GM08714 (cell line): ENCODE measurements at regions not wholly inside any gene's neighbourhood (a gene's known extent, or its start where the extent isn't known, plus 50 kb on each side); places are given as distances from the start of the nearest gene placed in this dataset.
"Not testable (repeated sequence)": the region's sequence is repeated elsewhere in the genome, so short reads cannot be mapped to it uniquely, and the experiment has no call there.

Source experiments
- H3K4me3 ChIP-seq: fragments of 200-500 bp; sonication (Bioruptor generic); 2 replicates; pipeline ENCODE4 v1.5.1; 2014; ENCODE audit warnings: mild to moderate bottlenecking, low read length, inconsistent platforms

GRCh38 chr21:9011916-9012315 lies 1509.5 kb upstream of the TPTE start:
- H3K4me3 ChIP-seq = not testable (repeated sequence)

- not testable (repeated sequence) for H3K4me3 ChIP-seq
These were observed 1507.7 kb upstream of the TPTE start for GRCh38 chr21:9013502-9014242.

- not testable (repeated sequence) for H3K4me3 ChIP-seq
These were observed 1507.1 kb upstream of the TPTE start for GRCh38 chr21:9014243-9014734.

DNA sequence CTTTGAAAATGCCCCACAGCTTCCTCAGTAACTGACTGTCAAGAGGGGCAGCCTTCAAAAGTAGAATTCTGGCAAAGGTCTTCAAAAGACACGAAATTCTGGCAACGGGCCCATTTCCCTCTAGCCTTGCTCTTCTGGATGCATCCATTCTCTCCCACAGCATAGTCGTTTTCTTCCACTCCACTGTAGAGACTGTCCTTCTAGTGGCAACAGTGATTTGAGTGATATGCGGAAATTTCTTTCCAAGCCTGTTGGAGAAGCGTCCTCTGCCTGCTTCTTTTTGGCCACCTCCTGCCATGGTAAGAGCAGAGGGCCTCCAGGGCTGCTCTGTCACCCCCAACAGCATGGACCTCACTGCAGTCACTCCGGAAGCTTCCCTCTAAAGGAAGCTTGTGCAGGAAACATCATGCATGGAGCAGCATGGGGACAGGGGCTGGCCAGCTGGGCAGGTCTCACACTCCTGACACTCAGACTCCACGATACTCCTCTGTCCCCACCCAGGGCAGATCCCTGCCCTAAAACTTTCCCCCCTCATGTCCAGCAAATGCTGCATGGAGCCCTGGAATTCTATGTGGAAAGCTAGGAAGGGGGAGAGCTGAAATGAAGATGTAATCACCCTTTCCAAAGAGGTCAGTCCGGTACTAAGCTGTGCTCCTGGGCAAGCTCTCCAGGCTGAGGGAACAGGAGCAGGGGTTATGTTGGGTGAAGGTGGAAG lies 1505.7 kb upstream of the TPTE start:
- not testable (repeated sequence) for H3K4me3 ChIP-seq

DNA sequence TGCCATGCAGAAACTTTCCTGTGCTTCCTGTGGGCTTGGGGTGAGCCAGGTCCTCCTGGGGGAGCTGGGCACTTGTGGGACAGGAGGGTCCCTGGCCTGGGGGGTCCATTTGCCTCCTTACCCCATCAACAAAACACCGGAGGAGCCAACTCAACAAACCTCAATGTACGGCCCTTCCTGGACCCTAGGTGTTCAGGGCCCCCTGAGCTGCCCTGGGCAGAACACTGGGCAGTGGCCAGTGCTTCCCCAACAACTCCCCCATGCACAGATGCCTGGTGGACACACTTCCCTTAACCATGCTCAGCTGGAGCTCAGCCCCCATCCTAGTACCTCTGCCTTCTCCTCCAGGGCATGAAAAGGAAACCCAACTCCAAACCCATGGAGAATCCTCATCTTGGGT lies 1504.2 kb upstream of the TPTE start:
- not testable (repeated sequence) for H3K4me3 ChIP-seq

DNA sequence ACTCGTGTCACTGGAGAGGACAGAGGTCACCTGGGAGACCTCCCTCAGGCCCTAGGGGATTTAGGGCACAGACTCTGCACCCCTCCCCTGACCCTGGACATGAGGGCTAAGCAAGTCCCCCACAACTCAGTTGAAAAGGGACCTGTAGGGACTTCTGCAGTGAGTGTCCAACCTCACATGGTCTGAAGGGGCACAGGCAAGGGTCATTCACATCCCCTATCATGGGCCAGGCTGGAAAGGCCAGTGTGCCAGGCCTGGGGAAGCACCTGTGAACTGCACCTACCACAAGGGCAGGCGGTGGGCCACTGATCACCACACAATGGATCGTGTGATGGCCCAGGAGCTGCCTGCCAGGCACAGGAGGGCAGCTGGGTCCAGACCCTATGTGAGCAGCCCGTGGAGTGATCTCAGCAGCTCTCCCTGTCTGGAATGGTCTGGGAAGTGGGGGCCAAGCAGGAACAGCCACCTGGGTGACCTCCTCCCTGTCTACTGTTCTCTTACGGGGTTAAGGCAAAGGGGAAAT lies 1502.6 kb upstream of the TPTE start:
- not testable (repeated sequence) for H3K4me3 ChIP-seq

- H3K4me3 ChIP-seq = not testable (repeated sequence)
These were observed 1497.2 kb upstream of the TPTE start for GRCh38 chr21:9024006-9024767.

GRCh38 chr21:9026729-9027416 lies 1494.5 kb upstream of the TPTE start:
- not testable (repeated sequence) for H3K4me3 ChIP-seq

DNA sequence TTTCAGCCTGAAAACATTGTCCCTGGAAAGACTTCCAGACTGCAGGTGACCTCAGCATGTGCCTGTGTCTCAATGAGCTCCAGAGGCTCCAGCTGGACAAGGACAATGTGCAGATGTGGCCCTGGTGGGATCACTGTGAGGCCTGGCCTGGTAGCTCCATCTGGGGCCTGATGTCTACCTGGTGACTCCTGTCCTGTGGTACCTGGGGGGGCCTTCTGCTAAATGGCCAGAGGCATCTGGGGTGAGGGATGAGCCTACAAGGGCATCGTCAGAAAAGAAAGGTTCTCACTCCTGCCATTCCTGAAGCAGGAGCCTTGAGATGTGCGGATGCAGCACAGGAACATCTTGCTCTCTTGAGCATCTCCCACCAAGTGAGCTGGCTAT lies 1494.0 kb upstream of the TPTE start:
- H3K4me3 ChIP-seq = not testable (repeated sequence)

DNA sequence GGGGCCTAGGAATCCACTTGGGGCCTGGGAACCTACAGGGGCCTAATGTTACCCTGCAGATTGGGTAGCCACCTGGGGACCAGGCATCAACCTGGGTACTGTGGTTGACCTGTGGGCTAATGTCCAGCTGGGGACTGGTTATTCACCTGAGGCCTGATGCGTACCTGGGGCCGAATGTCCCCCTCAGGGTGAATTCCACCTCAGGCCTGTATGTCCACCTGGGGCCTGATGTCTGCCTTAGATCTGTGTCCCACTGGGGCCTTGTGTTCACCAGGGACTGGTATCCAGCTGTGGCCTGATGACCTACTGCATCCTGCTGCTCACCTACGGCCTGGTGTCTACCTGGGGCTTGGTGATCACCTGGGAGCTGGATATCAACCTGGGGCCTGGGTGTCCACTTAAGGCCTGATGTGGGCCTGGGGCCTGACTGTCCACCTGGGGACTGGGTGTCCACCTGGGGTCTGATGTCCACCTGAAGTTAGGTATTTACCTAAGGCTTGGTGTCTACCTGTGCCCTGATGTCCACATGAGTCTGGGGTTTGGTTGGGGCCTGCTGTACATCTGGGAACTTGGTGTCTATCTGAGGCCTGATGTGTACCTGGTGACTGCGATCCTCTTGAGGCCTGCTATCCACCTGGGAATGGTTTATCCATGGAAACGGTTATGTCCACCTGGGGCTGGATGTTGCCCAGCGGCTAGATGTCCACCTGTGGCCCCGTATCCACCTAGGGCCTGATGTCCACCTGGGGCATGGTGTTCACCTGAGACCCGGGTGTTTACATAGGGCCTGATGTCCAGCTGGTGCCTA lies 1492.6 kb upstream of the TPTE start:
- H3K4me3 ChIP-seq = not testable (repeated sequence)

DNA sequence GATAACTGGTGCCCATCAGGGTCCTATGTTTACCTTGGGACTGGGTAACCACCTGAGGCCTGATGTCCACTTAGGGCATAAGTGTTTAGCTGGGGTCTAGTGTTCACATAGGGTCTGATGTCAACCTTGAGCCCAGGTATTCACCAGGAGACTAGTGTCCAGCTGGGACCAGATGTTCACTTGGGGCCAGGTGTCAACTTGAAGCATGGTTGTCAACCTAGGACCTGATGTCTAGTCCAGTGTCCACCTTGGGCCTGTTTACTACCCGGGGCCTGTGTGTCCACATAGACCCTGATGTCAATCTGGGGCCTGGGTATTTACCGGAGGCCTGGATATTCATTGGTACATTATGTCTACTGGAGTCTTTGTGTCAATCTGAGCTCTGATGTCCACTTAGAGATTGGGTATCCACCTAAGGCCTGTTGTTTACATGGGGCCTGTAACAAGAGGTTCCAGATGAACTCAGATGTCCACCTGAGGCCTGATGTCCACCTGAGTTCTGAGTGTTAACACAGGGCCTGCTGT lies 1491.2 kb upstream of the TPTE start:
- H3K4me3 ChIP-seq = not testable (repeated sequence)

GRCh38 chr21:9031482-9032374 lies 1489.7 kb upstream of the TPTE start:
- not testable (repeated sequence) for H3K4me3 ChIP-seq

GRCh38 chr21:9032547-9032946 lies 1488.8 kb upstream of the TPTE start:
- not testable (repeated sequence) for H3K4me3 ChIP-seq

DNA sequence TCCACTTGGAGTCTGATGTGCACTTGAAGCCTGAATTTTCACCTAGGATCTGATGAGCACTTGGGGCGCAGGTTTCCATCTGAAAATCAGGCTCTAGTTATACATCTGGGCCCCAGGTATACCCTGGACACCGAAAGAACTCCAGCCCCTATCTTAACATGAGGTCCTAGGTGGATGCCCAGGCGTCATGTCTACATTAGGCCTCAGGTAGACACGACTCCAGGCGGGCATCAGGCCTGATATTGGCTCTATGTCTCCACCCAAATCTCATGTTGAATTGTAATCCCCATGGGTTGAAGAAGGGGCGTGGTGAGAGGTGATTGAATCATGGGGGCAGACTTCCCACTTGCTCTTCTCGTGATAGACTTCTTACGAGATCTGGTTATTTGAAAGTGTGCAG lies 1488.1 kb upstream of the TPTE start:
- not testable (repeated sequence) for H3K4me3 ChIP-seq

GRCh38 chr21:9034491-9035200 lies 1486.7 kb upstream of the TPTE start:
- H3K4me3 ChIP-seq = not testable (repeated sequence)

DNA sequence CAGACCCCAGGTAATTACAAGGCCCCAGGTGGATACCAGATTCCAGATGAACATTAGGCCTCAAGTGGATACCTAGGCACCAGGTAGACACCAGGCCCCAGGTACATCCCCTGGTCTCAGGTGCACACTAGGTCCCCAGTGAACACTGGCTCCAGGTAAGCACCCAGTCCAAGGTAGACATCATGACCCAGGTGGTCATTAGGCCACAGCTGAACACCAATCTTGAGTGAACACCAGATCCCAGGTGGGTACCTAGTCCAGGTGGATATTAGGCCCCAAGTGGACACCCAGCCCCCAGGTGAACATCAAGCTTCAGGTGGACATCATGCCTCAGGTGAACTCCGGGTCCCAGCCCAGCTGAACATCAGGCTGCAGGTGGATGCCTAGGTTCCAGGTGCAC lies 1486.2 kb upstream of the TPTE start:
- not testable (repeated sequence) for H3K4me3 ChIP-seq

- H3K4me3 ChIP-seq = not testable (repeated sequence)
These were observed 1485.4 kb upstream of the TPTE start for GRCh38 chr21:9035970-9036369.

DNA sequence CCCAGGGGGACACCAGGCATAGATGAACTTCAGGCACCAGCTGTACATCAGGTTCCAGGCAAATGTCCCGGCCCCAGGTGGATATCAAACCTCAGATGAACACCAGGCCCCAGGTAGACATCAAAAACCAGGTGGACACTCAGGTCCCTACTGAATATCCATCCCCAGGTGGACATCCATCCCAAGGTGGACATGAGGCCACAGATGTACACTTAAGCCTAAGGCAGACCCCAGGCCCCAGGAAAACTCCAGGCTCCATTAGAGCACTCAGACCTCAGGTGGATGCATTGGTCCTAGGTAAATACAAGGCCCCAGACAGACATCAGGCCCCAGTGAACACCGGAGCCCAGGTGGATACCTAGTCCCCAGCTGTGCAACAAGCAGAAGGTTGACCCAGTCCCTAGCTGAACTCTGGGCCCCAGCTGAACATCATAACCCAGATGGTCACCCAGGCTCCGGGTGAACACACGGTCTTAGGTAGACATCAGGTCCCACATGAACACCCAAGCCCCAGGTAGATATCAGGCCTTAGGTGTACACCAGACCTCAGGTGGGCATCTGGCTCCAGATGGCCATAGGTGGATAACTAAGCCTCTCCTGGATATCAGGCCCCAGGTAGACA lies 1484.3 kb upstream of the TPTE start:
- H3K4me3 ChIP-seq = not testable (repeated sequence)
